IMR-90 (cell line): ENCODE measurements at regions not wholly inside any gene's neighbourhood (a gene's known extent, or its start where the extent isn't known, plus 50 kb on each side); places are given as distances from the start of the nearest gene placed in this dataset.

Experiments used
- ATAC-seq: fragments of 200-7000 bp; cut with Tn5 transposase; 2 replicates; pipeline ENCODE4 v1.9.1; 2020; ENCODE audit warnings: low read depth, mild to moderate bottlenecking, moderate library complexity
- BruUV-seq: library from RNA; stranded (reverse); fragments of 400-500 nt; replicated peaks from 2 replicates; lab custom pipeline; 2021; lab: Mats Ljungman, UMichigan
- CTCF ChIA-PET: fragments of 300-600 bp; formaldehyde crosslinking; extraction: SDS; loops from one replicate; lab custom pipeline; 2021; ENCODE audit warnings: antibody characterized with exemption; lab: Yijun Ruan, JAX
- POLR2A ChIA-PET: fragments of 300-600 bp; sonication (Branson Sonifier 250); formaldehyde crosslinking; loops from one replicate; lab custom pipeline; 2022; ENCODE audit warnings: antibody characterized with exemption; ENCODE audit not compliant: unreplicated experiment; lab: Charles Lee
- DNase-seq: peaks from one replicate; pipeline ENCODE4 v3.0.0; 2013
- H2AFZ ChIP-seq: replicated peaks from 2 replicates; pipeline ENCODE3; 2013; ENCODE audit warnings: low read length, mild to moderate bottlenecking; ENCODE audit not compliant: poor library complexity
- H2AK5ac ChIP-seq: 2 replicates; pipeline ENCODE4 v1.6.1; 2013; ENCODE audit warnings: low read depth, low read length, inconsistent platforms
- H2AK9ac ChIP-seq: replicated peaks from 2 replicates; pipeline ENCODE3; 2013; ENCODE audit warnings: mild to moderate bottlenecking, low read depth, low read length, moderate library complexity; ENCODE audit not compliant: poor library complexity
- H2BK120ac ChIP-seq: 2 replicates; pipeline ENCODE4 v1.6.1; 2013; ENCODE audit warnings: low read depth, low read length, inconsistent platforms
- H2BK15ac ChIP-seq: 3 replicates; pipeline ENCODE4 v1.6.1; 2013; ENCODE audit warnings: low read depth, low read length, inconsistent platforms
- H2BK20ac ChIP-seq: 2 replicates; pipeline ENCODE4 v1.6.1; 2013; ENCODE audit warnings: low read depth, mild to moderate bottlenecking, inconsistent platforms, low read length, moderate library complexity
- H2BK5ac ChIP-seq: 2 replicates; pipeline ENCODE4 v1.6.1; 2013; ENCODE audit warnings: mild to moderate bottlenecking, low read depth, low read length, inconsistent platforms; ENCODE audit not compliant: poor library complexity, severe bottlenecking
- H3K14ac ChIP-seq: replicated peaks from 2 replicates; pipeline ENCODE4 v1.6.1; 2013; ENCODE audit warnings: low read depth, low read length, inconsistent platforms
- H3K18ac ChIP-seq: 2 replicates; pipeline ENCODE4 v1.6.1; 2013; ENCODE audit warnings: low read depth, low read length, control low read depth
- H3K23ac ChIP-seq: 2 replicates; pipeline ENCODE4 v1.6.1; 2013; ENCODE audit warnings: low read depth, low read length, inconsistent platforms
- H3K27ac ChIP-seq: 2 replicates; pipeline ENCODE4 v1.5.1; 2013; ENCODE audit warnings: mild to moderate bottlenecking, control low read depth, low read length; ENCODE audit not compliant: insufficient read depth
- H3K27me3 ChIP-seq: 2 replicates; pipeline ENCODE4 v1.6.1; 2013; ENCODE audit warnings: low read length; ENCODE audit not compliant: control insufficient read depth, insufficient read depth
- H3K36me3 ChIP-seq: 2 replicates; pipeline ENCODE4 v1.6.1; 2013; ENCODE audit warnings: low read length, mixed read lengths; ENCODE audit not compliant: control insufficient read depth, insufficient read depth
- H3K4ac ChIP-seq: 2 replicates; pipeline ENCODE4 v1.6.1; 2013; ENCODE audit warnings: low read depth, low read length, inconsistent platforms
- H3K4me1 ChIP-seq: 2 replicates; pipeline ENCODE4 v1.6.1; 2013; ENCODE audit warnings: low read length, mixed read lengths; ENCODE audit not compliant: control insufficient read depth, insufficient read depth
- H3K4me2 ChIP-seq: 2 replicates; pipeline ENCODE4 v1.6.1; 2013; ENCODE audit warnings: low read depth, mild to moderate bottlenecking, control low read depth, low read length, moderate library complexity
- H3K4me3 ChIP-seq: 2 replicates; pipeline ENCODE4 v1.5.1; 2013; ENCODE audit warnings: low read depth, mild to moderate bottlenecking, control low read depth, low read length, moderate library complexity; ENCODE audit not compliant: insufficient read depth
- H3K56ac ChIP-seq: 2 replicates; pipeline ENCODE4 v1.6.1; 2013; ENCODE audit warnings: low read length, inconsistent platforms; ENCODE audit not compliant: insufficient read depth; ENCODE audit errors: extremely low read depth
- H3K79me1 ChIP-seq, 2 experiments: 2 replicates each; pipeline ENCODE4 v1.6.1; 2013; ENCODE audit warnings: low read length in 2 of 2, inconsistent platforms in 1 of 2, low read depth in 1 of 2
- H3K9ac ChIP-seq: 2 replicates; pipeline ENCODE4 v1.6.1; 2013; ENCODE audit warnings: low read depth, low read length, control low read depth
- H3K9me1 ChIP-seq: 2 replicates; pipeline ENCODE4 v1.6.1; 2013; ENCODE audit warnings: low read length, inconsistent platforms; ENCODE audit not compliant: insufficient read depth
- H3K9me3 ChIP-seq: 2 replicates; pipeline ENCODE4 v1.6.1; 2013; ENCODE audit warnings: low read length; ENCODE audit not compliant: control insufficient read depth, insufficient read depth
- H4K20me1 ChIP-seq: 2 replicates; pipeline ENCODE4 v1.6.1; 2013; ENCODE audit warnings: low read length, inconsistent platforms; ENCODE audit not compliant: insufficient read depth
- H4K5ac ChIP-seq: 2 replicates; pipeline ENCODE4 v1.6.1; 2013; ENCODE audit warnings: mild to moderate bottlenecking, low read depth, low read length, control low read depth
- H4K8ac ChIP-seq, 2 experiments: 2 replicates each; pipeline ENCODE4 v1.6.1; 2013; ENCODE audit warnings: low read depth in 2 of 2, low read length in 2 of 2, control low read depth in 1 of 2, inconsistent platforms in 1 of 2
- H4K91ac ChIP-seq: 2 replicates; pipeline ENCODE4 v1.6.1; 2013; ENCODE audit warnings: low read depth, low read length, inconsistent platforms; ENCODE audit not compliant: insufficient read depth
- BHLHE40 ChIP-seq: fragments of 150-350 bp; IDR thresholded peaks from 2 replicates; pipeline ENCODE4 v1.6.1; 2016; ENCODE audit warnings: mild to moderate bottlenecking, low read depth, low read length
- CEBPB ChIP-seq: IDR thresholded peaks from 2 replicates; pipeline ENCODE4 v1.6.1; 2012; ENCODE audit warnings: low read depth, low read length, improper control_type of control experiment
- CHD1 ChIP-seq: IDR thresholded peaks from 2 replicates; pipeline ENCODE4 v1.6.1; 2012; ENCODE audit warnings: low read depth, low read length, improper control_type of control experiment
- CTCF ChIP-seq: conservative IDR thresholded peaks from 2 replicates; pipeline ENCODE4 v1.5.1; 2012; ENCODE audit warnings: mild to moderate bottlenecking, low read depth, low read length, improper control_type of control experiment
- MAZ ChIP-seq: IDR thresholded peaks from 2 replicates; pipeline ENCODE4 v1.6.1; 2012; ENCODE audit warnings: low read depth, mild to moderate bottlenecking, low read length, improper control_type of control experiment, moderate library complexity, borderline replicate concordance
- MXI1 ChIP-seq: IDR thresholded peaks from 2 replicates; pipeline ENCODE4 v1.6.1; 2012; ENCODE audit warnings: low read depth, mild to moderate bottlenecking, low read length, moderate library complexity, borderline replicate concordance
- RFX5 ChIP-seq: IDR thresholded peaks from 2 replicates; pipeline ENCODE4 v1.8.0; 2012; ENCODE audit warnings: low read depth, mild to moderate bottlenecking, low read length, moderate library complexity
- SMC3 ChIP-seq: fragments of 150-350 bp; IDR thresholded peaks from 2 replicates; pipeline ENCODE4 v1.6.1; 2016; ENCODE audit warnings: low read depth, mild to moderate bottlenecking, antibody characterized with exemption, low read length, moderate library complexity
- USF2 ChIP-seq: fragments of 150-350 bp; IDR thresholded peaks from 2 replicates; pipeline ENCODE4 v1.6.1; 2017; ENCODE audit warnings: mild to moderate bottlenecking, antibody characterized with exemption, low read length, low read depth
- WGBS, 2 experiments: methylation state at CpG; one replicate each; pipeline versions ENCODE4 v1.1.5 to v1.1.7; 2013; ENCODE audit warnings: missing lambda C conversion rate in 2 of 2; ENCODE audit not compliant: insufficient read length in 1 of 2; ENCODE audit errors: extremely low coverage in 2 of 2; 5-methylcytosine and 5-hydroxymethylcytosine counted together
- dilution Hi-C: fragments of 300-500 bp; cut with HindIII; formaldehyde crosslinking; loops from one replicate; pipeline ENCODE4 v1.14.3; 2018; ENCODE audit warnings: low sequenced_read_pairs; ENCODE audit not compliant: unreplicated experiment
- in situ Hi-C: fragments of 300-500 bp; cut with MboI; formaldehyde crosslinking; loops from 3 replicates; pipeline ENCODE4 v1.14.3; 2019; ENCODE audit warnings: low sequenced_read_pairs, inconsistent platforms, mixed read lengths
- intact Hi-C: fragments of 100-400 bp; cut with micrococcal nuclease; formaldehyde crosslinking; loops from 2 replicates; pipeline ENCODE4 v1.10.0; 2022

GRCh38 chr3:96619475-96619874 is 194.9 kb upstream of the EPHA6 start:
- H2BK5ac ChIP-seq: no peak overlapping the region
- POLR2A ChIA-PET: no interaction called here
- WGBS, 2 experiments: 96% methylated on average over 5 of the region's 20 CpGs; no CpG with 5 or more reads in 1 of the 2 experiments

More at GRCh38 chr3:96619475-96619874, 194.9 kb upstream of the EPHA6 start:
- Histone ChIP-seq H3K4me3 (no peak overlapping the region), H2BK120ac (no peak overlapping the region), H2AFZ (no peak overlapping the region), H4K91ac (no peak overlapping the region), H3K4ac (no peak overlapping the region), H3K79me1 (no peaks in the 10 kb centered on the region), H3K4me1 (no peaks in the 10 kb centered on the region), H3K14ac (no peak overlapping the region), H3K9me1 (no peaks in the 10 kb centered on the region), H2BK15ac (no peak overlapping the region), H4K20me1 (no peaks in the 10 kb centered on the region), H3K4me2 (no peak overlapping the region), H3K27ac (no peak overlapping the region), H4K5ac (no peak overlapping the region), H3K9me3 (peaks cover 4% of the 10 kb centered on the region; the same call in 1 of the 2 replicates), H2AK9ac (no peak overlapping the region), H3K18ac (no peak overlapping the region), H4K8ac (no peak overlapping the region), H3K56ac (no peak overlapping the region), H3K27me3 (no peaks in the 10 kb centered on the region), H3K23ac (no peak overlapping the region), H3K9ac (no peak overlapping the region), H2BK20ac (no peak overlapping the region), H3K36me3 (no peaks in the 10 kb centered on the region), H2AK5ac (no peak overlapping the region)
- in situ Hi-C loops (no loop called here), intact Hi-C loops (no loop called here), dilution Hi-C loops (no loop called here)
- no peak for TF ChIP-seq SMC3
- no peak for TF ChIP-seq RFX5
- TF ChIP-seq CHD1: no peak
- no peak for TF ChIP-seq BHLHE40
- TF ChIP-seq USF2: no peak
- no peak for TF ChIP-seq MAZ
- no peak for TF ChIP-seq CEBPB
- no peak for TF ChIP-seq CTCF
- no peak for TF ChIP-seq MXI1
- BruUV-seq: no TSS peak
- ATAC-seq (no peak), DNase-seq (no peak)
- CTCF ChIA-PET: no interaction called here
